ENCODE measurements at regions not wholly inside any gene's neighbourhood (a gene's known extent, or its start where the extent isn't known, plus 50 kb on each side); places are given as distances from the start of the nearest gene placed in this dataset.

GRCh38 chr5:143534761-143535154 is 131.3 kb upstream of the NR3C1 start:
- TF ChIP-seq CTCF (conservative IDR thresholded peaks at IDR 0.05) (no peak), EZH2 (IDR thresholded peaks at IDR 0.05; ENCODE audit: low read depth) (no peak)

Measured in PC-9 (cell line).